ENCODE measurements at regions not wholly inside any gene's neighbourhood (a gene's known extent, or its start where the extent isn't known, plus 50 kb on each side); places are given as distances from the start of the nearest gene placed in this dataset.

DNA sequence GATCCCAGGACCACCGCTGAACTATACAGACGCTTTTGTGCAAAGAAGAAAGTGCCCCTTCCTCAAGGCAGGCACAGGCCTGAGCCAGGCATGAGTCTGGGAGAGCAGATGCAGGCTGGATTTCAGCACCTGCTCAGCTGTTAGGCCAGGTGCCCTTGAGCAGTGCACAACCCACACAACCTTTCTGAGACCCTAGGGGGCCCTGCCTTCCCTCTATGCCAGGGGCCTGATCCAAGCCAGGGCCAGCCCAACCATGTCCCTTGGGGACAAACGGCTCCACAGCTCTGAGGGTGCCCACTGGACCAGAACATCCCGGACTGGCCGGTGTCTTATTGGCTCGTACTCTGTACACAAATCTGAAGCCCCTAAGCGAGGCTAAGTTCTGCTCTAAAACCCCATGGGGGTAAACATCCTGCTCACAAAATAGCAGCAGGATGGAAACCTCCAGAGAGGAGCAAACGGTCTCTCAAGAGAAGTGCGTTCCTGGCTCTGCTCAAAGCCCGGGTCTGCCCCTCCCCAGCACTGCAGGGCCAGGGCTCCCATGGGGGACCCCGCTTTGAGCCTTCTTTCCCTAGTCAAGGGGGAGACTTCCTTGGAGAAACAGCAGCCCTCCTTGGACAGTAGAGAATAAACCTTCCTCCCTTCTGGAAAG is 275.1 kb downstream of the NPHP4 start:
- Mint-ChIP-seq H3K4me1 (no peaks in the 10 kb centered on the region), H3K27me3 (peaks cover 8% of the 10 kb centered on the region), H3K9me3 (no peaks in the 10 kb centered on the region), H3K36me3 (ENCODE audit: low read depth) (no peaks in the 10 kb centered on the region), H3K4me3 (no peak overlapping the region), H3K27ac (no peak overlapping the region)
- ChIA-PET POLR2A (no interaction called here), CTCF (no interaction called here)
- DNase-seq = no peak

DNA sequence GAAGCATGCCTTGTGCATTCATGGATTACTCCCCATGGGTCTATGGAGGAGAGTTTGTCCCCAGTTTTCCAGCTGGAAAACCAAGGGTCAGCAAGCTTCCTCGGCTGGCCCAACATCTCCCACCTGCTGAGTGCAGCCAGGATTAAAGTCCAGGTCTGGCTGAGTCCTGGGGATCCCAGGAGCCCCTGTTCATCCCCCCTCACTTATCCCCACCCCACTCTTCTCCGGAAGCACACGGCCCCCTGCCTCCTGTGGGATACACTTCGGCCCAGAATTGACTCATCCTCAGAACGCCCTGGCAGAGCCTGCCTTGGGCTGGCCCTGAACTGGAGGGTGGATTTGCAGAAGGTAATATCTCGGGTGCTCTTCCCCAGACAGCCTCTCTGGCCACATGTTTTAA is 276.1 kb downstream of the NPHP4 start:
- no peak overlapping the region for H3K4me3 Mint-ChIP-seq
- H3K4me1 Mint-ChIP-seq = no peaks in the 10 kb centered on the region
- H3K9me3 Mint-ChIP-seq = no peaks in the 10 kb centered on the region
- H3K27ac Mint-ChIP-seq = no peak overlapping the region
- H3K36me3 Mint-ChIP-seq (ENCODE audit: low read depth) = no peaks in the 10 kb centered on the region
- POLR2A ChIA-PET = no interaction called here
- no peak for DNase-seq
- peaks cover 8% of the 10 kb centered on the region for H3K27me3 Mint-ChIP-seq
- CTCF ChIA-PET = no interaction called here

DNA sequence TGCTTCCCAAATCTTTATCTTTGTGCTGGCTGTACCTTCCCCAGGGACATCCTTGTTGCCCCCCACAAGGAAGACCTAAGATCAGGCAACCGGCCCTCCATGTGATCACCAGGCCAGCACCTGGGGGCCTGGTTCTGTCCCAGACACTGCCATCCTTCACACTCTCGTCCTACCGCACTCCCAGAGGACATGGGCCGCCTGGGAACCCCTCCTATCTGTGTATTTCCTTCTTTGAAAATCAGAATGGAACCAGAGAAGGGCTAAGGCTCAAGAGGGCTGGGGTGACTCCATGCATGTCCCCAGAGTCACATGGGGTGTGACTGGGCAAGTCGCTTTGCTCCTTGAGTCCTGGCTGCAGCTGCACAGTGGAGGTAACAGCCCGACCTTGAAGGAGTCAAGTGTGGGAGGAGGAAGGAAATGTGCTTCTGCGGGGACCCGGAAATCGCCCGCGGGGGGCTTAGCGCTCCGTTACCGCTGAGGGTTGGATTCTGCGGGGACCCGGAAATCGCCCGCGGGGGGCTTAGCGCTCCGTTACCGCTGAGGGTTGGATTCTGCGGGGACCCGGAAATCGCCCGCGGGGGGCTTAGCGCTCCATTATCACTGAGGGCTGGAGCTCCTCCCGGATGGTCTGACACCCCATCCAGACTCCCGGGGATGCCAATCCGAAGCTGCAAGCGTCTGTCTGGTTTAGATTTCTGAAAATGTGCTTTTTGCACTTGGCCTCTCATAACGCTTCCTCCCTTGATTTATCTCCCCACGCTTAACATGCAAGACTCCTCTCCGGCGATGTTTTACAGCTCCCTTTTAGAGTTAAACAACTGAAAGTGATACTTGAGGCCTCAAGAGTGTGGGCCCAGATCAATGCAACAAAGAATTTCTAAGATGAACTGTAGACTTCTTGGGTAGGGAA is 278.9 kb downstream of the NPHP4 start:
- H3K27ac Mint-ChIP-seq = no peak overlapping the region
- no peaks in the 10 kb centered on the region for H3K36me3 Mint-ChIP-seq (ENCODE audit: low read depth)
- POLR2A ChIA-PET = no interaction called here
- H3K4me3 Mint-ChIP-seq = no peak overlapping the region
- H3K9me3 Mint-ChIP-seq = no peaks in the 10 kb centered on the region
- CTCF ChIA-PET = no interaction called here
- no peaks in the 10 kb centered on the region for H3K4me1 Mint-ChIP-seq
- no peak for DNase-seq
- peaks cover 8% of the 10 kb centered on the region for H3K27me3 Mint-ChIP-seq

DNA sequence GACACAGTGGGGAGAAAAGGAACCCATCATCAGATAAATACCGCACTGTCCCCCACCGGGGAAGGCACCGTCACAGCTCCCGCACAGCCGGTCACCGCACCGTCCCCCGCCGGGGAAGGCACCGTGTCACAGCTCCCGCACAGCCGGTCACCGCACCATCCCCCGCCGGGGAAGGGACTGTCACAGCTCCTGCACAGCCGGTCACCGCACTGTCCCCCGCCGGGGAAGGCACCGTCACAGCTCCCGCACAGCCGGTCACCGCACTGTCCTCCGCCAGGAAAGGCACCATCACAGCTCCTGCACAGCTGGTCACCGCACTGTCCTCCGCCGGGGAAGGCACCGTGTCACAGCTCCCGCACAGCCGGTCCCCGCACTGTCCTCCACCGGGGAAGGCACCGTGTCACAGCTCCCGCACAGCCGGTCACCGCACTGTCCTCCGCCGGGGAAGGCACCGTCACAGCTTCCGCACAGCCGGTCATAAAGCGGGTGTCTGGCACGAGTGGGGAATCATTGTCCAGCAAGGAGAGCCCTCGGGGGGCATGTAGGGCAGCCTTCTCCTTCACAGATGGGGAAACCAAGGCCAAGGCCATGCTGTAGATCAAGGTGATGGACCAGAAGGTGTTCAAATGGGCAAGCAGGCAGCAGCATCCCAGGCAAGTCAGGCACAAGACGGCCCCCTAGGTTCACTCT is 280.1 kb downstream of the NPHP4 start:
- Mint-ChIP-seq H3K4me1 (no peaks in the 10 kb centered on the region), H3K27me3 (peaks cover 5% of the 10 kb centered on the region), H3K4me3 (no peak overlapping the region), H3K36me3 (ENCODE audit: low read depth) (no peaks in the 10 kb centered on the region), H3K9me3 (no peaks in the 10 kb centered on the region), H3K27ac (no peak overlapping the region)
- POLR2A ChIA-PET = interaction anchor here (0.7 kb wide), 1 partner anchor 623 kb away, joined by 3 read pairs; no protein-coding TSS in a partner anchor
- CTCF ChIA-PET = no interaction called here
- no peak for DNase-seq

GRCh38 chr1:5711079-5711478 is 281.1 kb downstream of the NPHP4 start:
- Mint-ChIP-seq H3K4me1 (no peaks in the 10 kb centered on the region), H3K27me3 (no peaks in the 10 kb centered on the region), H3K36me3 (ENCODE audit: low read depth) (no peaks in the 10 kb centered on the region), H3K4me3 (no peak overlapping the region), H3K9me3 (no peaks in the 10 kb centered on the region), H3K27ac (no peak overlapping the region)
- POLR2A ChIA-PET = no interaction called here
- DNase-seq = no peak
- CTCF ChIA-PET = no interaction called here

- Mint-ChIP-seq H3K27me3 (no peaks in the 10 kb centered on the region), H3K9me3 (no peaks in the 10 kb centered on the region), H3K4me1 (no peaks in the 10 kb centered on the region), H3K36me3 (ENCODE audit: low read depth) (no peaks in the 10 kb centered on the region), H3K27ac (no peak overlapping the region), H3K4me3 (no peak overlapping the region)
- ChIA-PET POLR2A (no interaction called here), CTCF (no interaction called here)
- no peak for DNase-seq
Measured at GRCh38 chr1:5709976-5710375, 282.2 kb downstream of the NPHP4 start.

GRCh38 chr1:5709461-5709975 is 282.7 kb downstream of the NPHP4 start:
- H3K36me3 Mint-ChIP-seq (ENCODE audit: low read depth) = no peaks in the 10 kb centered on the region
- DNase-seq = no peak
- H3K4me3 Mint-ChIP-seq = no peak overlapping the region
- no peak overlapping the region for H3K27ac Mint-ChIP-seq
- H3K9me3 Mint-ChIP-seq = no peaks in the 10 kb centered on the region
- H3K27me3 Mint-ChIP-seq = no peaks in the 10 kb centered on the region
- no peaks in the 10 kb centered on the region for H3K4me1 Mint-ChIP-seq
- ChIA-PET POLR2A (no interaction called here), CTCF (no interaction called here)

DNA sequence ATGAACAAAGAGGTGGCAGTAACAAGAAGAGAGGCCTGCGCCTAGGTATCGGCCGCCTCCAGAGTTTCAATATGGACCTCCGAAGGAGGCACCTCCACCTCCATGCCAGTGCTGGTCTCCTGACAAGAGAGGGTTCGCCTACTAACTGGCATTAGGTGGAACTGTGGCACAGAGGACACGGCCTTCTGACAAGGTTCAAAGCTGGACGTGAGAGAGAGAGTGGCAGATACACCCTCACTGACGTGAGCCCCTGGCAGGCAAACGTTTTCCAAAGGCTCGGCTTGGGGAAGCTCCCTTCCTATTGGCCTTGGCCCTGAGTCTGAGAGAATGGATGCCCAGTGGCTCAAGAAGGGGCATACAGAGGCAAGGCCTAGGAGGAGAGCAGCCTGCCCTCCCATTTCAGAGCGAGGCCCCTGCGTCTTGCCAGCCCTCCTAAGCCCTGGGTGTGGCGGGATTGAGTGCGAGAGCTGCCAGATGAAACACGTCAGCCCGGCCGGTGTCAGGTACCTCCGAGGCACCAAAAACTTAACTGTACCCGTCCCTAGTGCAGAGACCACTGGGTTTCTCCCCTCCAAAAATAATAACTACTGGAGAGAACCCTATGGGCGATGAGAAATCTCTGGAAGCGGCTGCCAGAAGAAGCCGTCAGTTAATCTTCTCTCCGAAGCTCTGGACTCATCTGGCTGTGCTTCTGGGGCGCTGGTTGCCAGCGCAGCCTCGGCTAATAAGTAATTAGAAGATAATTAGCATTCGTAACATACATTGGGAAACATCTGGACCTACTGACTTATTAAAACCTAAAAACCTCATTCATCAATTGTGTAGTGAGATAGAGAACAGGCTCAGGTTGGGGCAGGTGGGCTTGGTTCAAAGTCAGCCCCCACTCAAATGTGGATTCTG is 283.6 kb downstream of the NPHP4 start:
- no peaks in the 10 kb centered on the region for H3K27me3 Mint-ChIP-seq
- H3K27ac Mint-ChIP-seq = no peak overlapping the region
- H3K36me3 Mint-ChIP-seq (ENCODE audit: low read depth) = no peaks in the 10 kb centered on the region
- POLR2A ChIA-PET = no interaction called here
- H3K9me3 Mint-ChIP-seq = no peaks in the 10 kb centered on the region
- no peak for DNase-seq
- no peak overlapping the region for H3K4me3 Mint-ChIP-seq
- CTCF ChIA-PET = no interaction called here
- H3K4me1 Mint-ChIP-seq = no peaks in the 10 kb centered on the region

GRCh38 chr1:5707566-5708345 is 284.5 kb downstream of the NPHP4 start:
- H3K4me1 Mint-ChIP-seq = no peaks in the 10 kb centered on the region
- ChIA-PET CTCF (no interaction called here), POLR2A (no interaction called here)
- no peaks in the 10 kb centered on the region for H3K27me3 Mint-ChIP-seq
- H3K36me3 Mint-ChIP-seq (ENCODE audit: low read depth) = no peaks in the 10 kb centered on the region
- H3K27ac Mint-ChIP-seq = no peak overlapping the region
- H3K9me3 Mint-ChIP-seq = no peaks in the 10 kb centered on the region
- no peak overlapping the region for H3K4me3 Mint-ChIP-seq
- no peak for DNase-seq

DNA sequence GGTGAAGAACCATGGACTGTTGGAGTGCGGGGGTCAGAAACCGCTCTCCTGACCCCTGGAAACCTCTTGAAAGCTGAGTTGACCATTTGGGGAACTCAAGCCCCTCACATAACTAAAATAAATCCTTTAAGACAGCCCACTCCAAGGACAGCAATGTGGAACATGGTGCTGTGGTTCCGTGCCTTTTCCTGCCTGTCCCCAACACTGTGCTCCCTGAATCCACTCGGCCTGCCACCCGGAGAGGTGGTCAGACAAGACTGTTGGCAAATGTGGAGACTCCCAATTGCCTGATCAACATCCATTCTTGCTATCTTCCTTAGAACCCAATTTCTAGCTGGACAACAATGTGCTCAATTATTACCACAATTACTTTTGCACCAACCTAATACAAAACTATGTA is 286.0 kb downstream of the NPHP4 start:
- Mint-ChIP-seq H3K4me1 (no peaks in the 10 kb centered on the region), H3K27me3 (no peaks in the 10 kb centered on the region), H3K36me3 (ENCODE audit: low read depth) (no peaks in the 10 kb centered on the region), H3K27ac (no peak overlapping the region), H3K9me3 (no peaks in the 10 kb centered on the region), H3K4me3 (no peak overlapping the region)
- ChIA-PET POLR2A (no interaction called here), CTCF (interaction anchor here (0.6 kb wide), 1 partner anchor 67 kb away, joined by 3 read pairs; no protein-coding TSS in a partner anchor)
- DNase-seq = no peak

DNA sequence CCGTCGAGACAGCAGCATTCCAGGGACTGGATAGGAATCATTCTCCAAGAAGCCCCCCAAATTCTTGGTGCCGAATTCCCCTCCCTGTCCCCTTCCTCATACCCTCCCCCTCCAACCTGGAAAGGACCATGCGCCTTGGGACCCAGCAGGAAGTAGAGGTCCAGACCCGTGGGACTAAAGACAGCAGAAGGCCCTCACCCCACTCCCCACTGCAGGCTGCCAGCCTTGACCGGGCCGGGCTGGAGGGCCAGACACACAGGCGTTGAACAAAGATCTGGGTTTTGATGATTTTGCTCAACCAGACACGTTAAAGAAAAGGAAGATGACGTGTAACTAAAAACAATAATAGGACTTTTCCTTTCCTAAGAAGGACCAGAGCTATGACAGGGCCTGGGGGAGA is 286.5 kb downstream of the NPHP4 start:
- no peaks in the 10 kb centered on the region for H3K27me3 Mint-ChIP-seq
- H3K36me3 Mint-ChIP-seq (ENCODE audit: low read depth) = no peaks in the 10 kb centered on the region
- DNase-seq = no peak
- CTCF ChIA-PET = no interaction called here
- POLR2A ChIA-PET = no interaction called here
- no peak overlapping the region for H3K4me3 Mint-ChIP-seq
- H3K4me1 Mint-ChIP-seq = no peaks in the 10 kb centered on the region
- no peak overlapping the region for H3K27ac Mint-ChIP-seq
- H3K9me3 Mint-ChIP-seq = no peaks in the 10 kb centered on the region
